ENCODE measurements at regions not wholly inside any gene's neighbourhood (a gene's known extent, or its start where the extent isn't known, plus 50 kb on each side); places are given as distances from the start of the nearest gene placed in this dataset.
A peak's percentile ranks its signal among the peaks of the same experiment; 100 is the strongest.
"Not testable (repeated sequence)": the region's sequence is repeated elsewhere in the genome, so short reads cannot be mapped to it uniquely, and the experiment has no call there.

DNA sequence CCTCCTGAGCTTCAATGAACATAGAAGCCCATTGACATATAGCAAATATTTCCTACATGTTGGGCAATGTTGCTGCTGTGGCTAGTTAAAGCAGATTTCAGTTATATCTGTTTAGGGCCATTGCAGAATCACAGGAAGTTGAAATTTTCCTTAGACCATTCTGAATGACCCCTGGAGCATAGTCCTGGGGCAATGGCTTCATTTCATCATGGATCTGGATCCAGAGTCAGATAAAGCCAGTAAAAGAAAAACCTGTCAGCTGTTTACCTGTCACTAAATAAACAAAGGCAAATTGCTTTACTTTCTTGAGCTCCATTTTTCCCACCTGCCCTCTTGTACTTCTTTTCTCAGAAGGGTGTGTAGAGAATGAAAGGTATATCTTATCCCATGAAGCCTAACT lies 494.0 kb upstream of the MAP3K7 start:
- Mint-ChIP-seq H3K4me3 (no peak overlapping the region), H3K4me1 (peaks cover 40% of the 10 kb centered on the region), H3K27me3 (ENCODE audit: low read depth) (no peaks in the 10 kb centered on the region), H3K36me3 (ENCODE audit: low read depth) (no peaks in the 10 kb centered on the region), H3K27ac (peak overlapping the region in 2 of 3 experiments; percentile 37 to 54), H3K9me3 (no peaks in the 10 kb centered on the region)
- TF ChIP-seq, protein P1, sequence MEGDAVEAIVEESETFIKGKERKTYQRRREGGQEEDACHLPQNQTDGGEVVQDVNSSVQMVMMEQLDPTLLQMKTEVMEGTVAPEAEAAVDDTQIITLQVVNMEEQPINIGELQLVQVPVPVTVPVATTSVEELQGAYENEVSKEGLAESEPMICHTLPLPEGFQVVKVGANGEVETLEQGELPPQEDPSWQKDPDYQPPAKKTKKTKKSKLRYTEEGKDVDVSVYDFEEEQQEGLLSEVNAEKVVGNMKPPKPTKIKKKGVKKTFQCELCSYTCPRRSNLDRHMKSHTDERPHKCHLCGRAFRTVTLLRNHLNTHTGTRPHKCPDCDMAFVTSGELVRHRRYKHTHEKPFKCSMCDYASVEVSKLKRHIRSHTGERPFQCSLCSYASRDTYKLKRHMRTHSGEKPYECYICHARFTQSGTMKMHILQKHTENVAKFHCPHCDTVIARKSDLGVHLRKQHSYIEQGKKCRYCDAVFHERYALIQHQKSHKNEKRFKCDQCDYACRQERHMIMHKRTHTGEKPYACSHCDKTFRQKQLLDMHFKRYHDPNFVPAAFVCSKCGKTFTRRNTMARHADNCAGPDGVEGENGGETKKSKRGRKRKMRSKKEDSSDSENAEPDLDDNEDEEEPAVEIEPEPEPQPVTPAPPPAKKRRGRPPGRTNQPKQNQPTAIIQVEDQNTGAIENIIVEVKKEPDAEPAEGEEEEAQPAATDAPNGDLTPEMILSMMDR (IDR thresholded peaks at IDR 0.05; ENCODE audit: unreplicated experiment in 3 of 3) = no peak

DNA sequence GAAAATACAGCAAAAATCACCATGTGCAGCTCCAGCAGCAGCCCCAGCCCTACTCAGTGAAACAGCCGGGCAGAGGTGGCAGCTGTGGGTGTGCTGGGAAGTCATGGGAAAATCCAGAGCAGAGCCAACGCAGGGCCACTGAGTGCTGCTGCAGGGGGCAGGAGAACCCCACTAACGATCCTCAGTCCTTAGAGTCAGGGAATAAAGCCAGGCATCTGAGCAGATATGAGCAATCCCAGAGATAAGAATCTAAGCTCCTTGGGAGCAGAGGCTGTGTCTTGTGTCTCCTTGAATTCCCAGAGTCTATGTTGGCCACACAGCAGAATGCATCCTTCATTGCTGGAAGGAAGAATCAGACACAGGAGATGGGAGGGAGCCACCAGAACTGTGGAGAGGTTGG lies 493.1 kb upstream of the MAP3K7 start:
- no peak overlapping the region for H3K4me3 Mint-ChIP-seq

DNA sequence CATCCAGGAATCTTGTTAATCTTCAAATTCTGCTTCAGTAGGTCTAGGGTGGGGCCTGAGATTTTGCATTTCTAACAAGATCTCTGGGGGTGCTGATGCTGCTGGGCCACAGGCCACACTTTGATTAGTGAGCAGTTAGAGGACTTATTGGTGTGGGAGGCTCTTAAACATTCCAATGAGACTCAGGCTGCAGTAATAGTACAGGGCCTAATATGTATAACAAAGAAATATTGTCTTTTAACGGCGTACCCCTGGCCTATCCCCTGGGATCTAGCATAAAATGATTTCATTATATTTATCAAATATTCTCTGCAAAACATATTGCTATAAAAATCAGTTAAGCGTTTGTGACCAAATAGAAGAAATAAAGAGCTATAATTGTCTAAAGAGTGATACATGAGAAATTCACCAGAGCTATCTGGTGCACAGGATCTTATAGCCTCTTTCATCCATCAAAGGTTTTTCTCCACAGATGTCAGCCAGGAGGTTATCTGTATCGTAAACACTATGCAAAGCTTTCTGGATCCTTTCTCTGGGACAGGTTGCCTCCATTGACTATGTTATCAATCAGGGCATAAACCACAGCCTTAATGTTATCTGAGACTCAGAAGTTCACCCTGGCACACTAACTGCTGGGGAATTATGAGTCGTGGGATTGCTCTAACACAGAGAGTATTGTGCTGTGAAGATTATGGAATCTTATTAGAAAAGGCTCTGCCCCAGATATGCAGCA lies 488.5 kb upstream of the MAP3K7 start:
- Mint-ChIP-seq H3K27me3 (ENCODE audit: low read depth) (no peaks in the 10 kb centered on the region), H3K4me3 (no peak overlapping the region), H3K9me3 (peaks cover 2% of the 10 kb centered on the region), H3K27ac (peak overlapping the region in 1 of 3 experiments; percentile 27), H3K36me3 (ENCODE audit: low read depth) (no peaks in the 10 kb centered on the region), H3K4me1 (peaks cover 23% of the 10 kb centered on the region)
- TF ChIP-seq, protein P1 (IDR thresholded peaks at IDR 0.05; ENCODE audit: unreplicated experiment in 3 of 3) = no peak

More for the DNA sequence above, 493.1 kb upstream of the MAP3K7 start:
- Mint-ChIP-seq H3K36me3 (ENCODE audit: low read depth) (no peaks in the 10 kb centered on the region), H3K9me3 (no peaks in the 10 kb centered on the region), H3K27ac (peak overlapping the region in 2 of 3 experiments; percentile 21), H3K27me3 (ENCODE audit: low read depth) (no peaks in the 10 kb centered on the region), H3K4me1 (peaks cover 48% of the 10 kb centered on the region)
- TF ChIP-seq, protein P1 (IDR thresholded peaks at IDR 0.05; ENCODE audit: unreplicated experiment in 3 of 3) = peak in 1 of 3 experiments; percentile 11

DNA sequence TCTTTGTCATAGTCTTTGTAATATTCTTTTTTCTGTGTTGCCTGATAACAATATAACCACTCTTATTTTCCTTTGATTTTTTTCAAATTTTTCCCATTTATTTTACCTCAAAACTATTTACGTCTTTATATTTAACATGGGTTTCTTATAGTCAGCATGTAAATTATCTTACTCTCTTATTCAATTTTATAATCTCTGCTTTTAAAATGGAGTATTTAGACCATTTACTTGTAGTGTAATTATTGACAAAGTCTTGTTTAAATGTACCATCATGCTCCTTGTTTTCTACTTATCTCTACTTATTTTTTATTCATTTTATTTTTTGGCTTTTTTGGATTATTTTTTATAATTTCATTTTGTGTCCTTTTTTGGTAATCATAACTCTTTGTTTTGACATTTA lies 476.5 kb upstream of the MAP3K7 start:
- Mint-ChIP-seq H3K4me3 (no peak overlapping the region), H3K4me1 (no peaks in the 10 kb centered on the region), H3K27me3 (ENCODE audit: low read depth) (no peaks in the 10 kb centered on the region), H3K9me3 (peaks cover 30% of the 10 kb centered on the region), H3K27ac (no peak overlapping the region), H3K36me3 (ENCODE audit: low read depth) (peaks cover 5% of the 10 kb centered on the region)
- TF ChIP-seq, protein P1 (IDR thresholded peaks at IDR 0.05; ENCODE audit: unreplicated experiment in 3 of 3) = no peak

DNA sequence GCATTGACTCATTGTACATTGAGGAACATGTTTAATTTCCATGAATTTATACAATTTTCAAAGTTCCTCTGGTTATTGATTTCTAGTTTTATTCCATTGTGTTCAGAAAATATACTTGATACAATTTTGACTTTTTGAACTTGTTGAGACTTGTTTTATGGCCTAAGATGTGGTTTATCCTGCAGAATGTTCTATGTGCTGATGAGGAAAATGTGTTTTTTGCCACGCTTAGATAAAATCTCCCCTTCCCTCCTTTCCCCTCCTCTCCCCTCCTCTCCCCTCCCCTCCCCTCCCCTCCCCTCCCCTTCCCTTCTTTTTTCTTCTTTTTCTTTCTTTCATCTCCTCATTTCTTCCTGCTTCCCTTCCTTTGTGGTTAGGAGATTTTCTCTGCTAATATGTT lies 470.8 kb upstream of the MAP3K7 start:
- H3K36me3 Mint-ChIP-seq (ENCODE audit: low read depth) = peaks cover 18% of the 10 kb centered on the region
- no peak overlapping the region for H3K27ac Mint-ChIP-seq
- TF ChIP-seq, protein P1 (IDR thresholded peaks at IDR 0.05; ENCODE audit: unreplicated experiment in 3 of 3) = no peak
- H3K4me1 Mint-ChIP-seq = no peaks in the 10 kb centered on the region
- H3K9me3 Mint-ChIP-seq = peaks cover 52% of the 10 kb centered on the region
- no peak overlapping the region for H3K4me3 Mint-ChIP-seq
- no peaks in the 10 kb centered on the region for H3K27me3 Mint-ChIP-seq (ENCODE audit: low read depth)

DNA sequence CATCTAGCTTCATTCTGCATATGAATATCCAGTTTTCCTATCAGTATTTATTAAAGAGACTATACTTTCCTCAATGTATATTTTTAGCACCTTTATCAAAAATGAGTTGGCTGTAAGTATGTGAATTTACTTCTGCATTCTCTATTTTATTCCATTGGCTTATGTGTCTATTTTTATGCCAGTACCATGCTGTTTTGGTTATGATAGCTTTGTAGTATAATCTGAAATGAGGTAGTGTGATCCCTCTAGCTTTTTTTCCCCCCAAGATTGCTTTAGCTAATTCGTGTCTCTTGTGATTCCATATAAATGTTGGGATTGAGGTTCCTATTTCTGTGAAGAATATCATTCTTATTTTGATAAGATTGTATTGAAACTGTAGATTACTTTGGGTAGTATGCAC lies 469.1 kb upstream of the MAP3K7 start:
- no peaks in the 10 kb centered on the region for H3K27me3 Mint-ChIP-seq (ENCODE audit: low read depth)
- H3K4me1 Mint-ChIP-seq = no peaks in the 10 kb centered on the region
- peaks cover 46% of the 10 kb centered on the region for H3K9me3 Mint-ChIP-seq
- peaks cover 14% of the 10 kb centered on the region for H3K36me3 Mint-ChIP-seq (ENCODE audit: low read depth)
- TF ChIP-seq, protein P1 (IDR thresholded peaks at IDR 0.05; ENCODE audit: unreplicated experiment in 3 of 3) = no peak
- H3K4me3 Mint-ChIP-seq = no peak overlapping the region
- no peak overlapping the region for H3K27ac Mint-ChIP-seq

DNA sequence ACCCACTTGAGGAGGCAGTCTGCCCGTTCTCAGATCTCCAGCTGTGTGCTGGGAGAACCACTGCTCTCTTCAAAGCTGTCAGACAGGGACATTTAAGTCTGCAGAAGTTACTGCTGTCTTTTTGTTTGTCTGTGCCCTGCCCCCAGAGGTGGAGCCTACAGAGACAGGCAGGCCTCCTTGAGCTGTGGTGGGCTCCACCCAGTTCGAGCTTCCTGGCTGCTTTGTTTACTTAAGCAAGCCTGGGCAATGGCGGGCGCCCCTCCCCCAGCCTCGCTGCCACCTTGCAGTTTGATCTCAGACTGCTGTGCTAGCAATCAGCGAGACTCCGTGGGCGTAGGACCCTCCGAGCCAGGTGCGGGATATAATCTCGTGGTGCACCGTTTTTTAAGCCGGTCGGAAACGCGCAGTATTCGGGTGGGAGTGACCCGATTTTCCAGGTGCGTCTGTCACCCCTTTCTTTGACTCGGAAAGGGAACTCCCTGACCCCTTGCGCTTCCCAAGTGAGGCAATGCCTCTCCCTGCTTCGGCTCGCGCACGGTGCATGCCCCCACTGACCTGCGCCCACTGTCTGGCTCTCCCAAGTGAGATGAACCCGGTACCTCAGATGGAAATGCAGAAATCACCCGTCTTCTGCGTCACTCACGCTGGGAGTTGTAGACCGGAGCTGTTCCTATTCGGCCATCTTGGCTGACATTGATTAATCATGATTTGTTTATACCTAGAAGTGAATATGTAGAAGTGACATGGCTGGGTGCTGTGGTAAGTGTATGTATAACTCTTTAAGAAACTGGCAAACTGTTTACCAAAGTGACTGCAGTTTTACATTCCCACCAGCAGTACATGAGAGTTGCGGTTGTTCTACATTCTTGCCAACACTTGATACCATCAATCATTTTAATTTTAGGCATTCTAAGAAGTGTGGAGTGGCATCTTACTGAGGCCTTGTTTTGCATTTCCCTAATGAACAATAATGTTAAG lies 465.9 kb upstream of the MAP3K7 start:
- not testable (repeated sequence) for H3K4me1 Mint-ChIP-seq; H3K4me3 Mint-ChIP-seq; H3K27me3 Mint-ChIP-seq (ENCODE audit: low read depth); H3K27ac Mint-ChIP-seq
- Mint-ChIP-seq H3K36me3 (ENCODE audit: low read depth) (peaks cover 14% of the 10 kb centered on the region), H3K9me3 (peaks cover 36% of the 10 kb centered on the region)

All from nephron (organoid).